DOHH2 (cell line): ENCODE measurements at regions not wholly inside any gene's neighbourhood (a gene's known extent, or its start where the extent isn't known, plus 50 kb on each side); places are given as distances from the start of the nearest gene placed in this dataset.
"Not testable (repeated sequence)": the region's sequence is repeated elsewhere in the genome, so short reads cannot be mapped to it uniquely, and the experiment has no call there.

ENCODE experiments used
- CTCF ChIP-seq: fragments of 200-600 bp; sonication (generic); IDR thresholded peaks from one replicate; pipeline ENCODE4 v1.5.1; 2014; ENCODE audit warnings: antibody characterized with exemption, mild to moderate bottlenecking, low read depth, low read length; ENCODE audit not compliant: poor library complexity, severe bottlenecking
- EZH2phosphoT487 ChIP-seq: fragments of 200-600 bp; sonication (generic); IDR thresholded peaks from 2 replicates; pipeline ENCODE4 v1.6.1; 2017; ENCODE audit warnings: borderline replicate concordance, mild to moderate bottlenecking, antibody characterized with exemption, low read length, moderate library complexity, mixed read lengths

GRCh38 chr18:21975954-21976353 is 193.4 kb upstream of the GATA6 start:
- TF ChIP-seq CTCF, EZH2phosphoT487: not testable (repeated sequence)
